ENCODE measurements at regions not wholly inside any gene's neighbourhood (a gene's known extent, or its start where the extent isn't known, plus 50 kb on each side); places are given as distances from the start of the nearest gene placed in this dataset.
"Not testable (repeated sequence)": the region's sequence is repeated elsewhere in the genome, so short reads cannot be mapped to it uniquely, and the experiment has no call there.

- ATAC-seq, result no peak
Observed at GRCh38 chr6:9131616-9132015, 696.3 kb upstream of the SLC35B3 start.

- ATAC-seq, result no peak
Observed at GRCh38 chr6:9131201-9131600, 695.9 kb upstream of the SLC35B3 start.

- ATAC-seq, result no peak
Observed at GRCh38 chr6:9128970-9129369, 693.6 kb upstream of the SLC35B3 start.

- ATAC-seq, result no peak
Observed at GRCh38 chr6:9126878-9127560, 691.7 kb upstream of the SLC35B3 start.

- not testable (repeated sequence) for ATAC-seq
Observed at GRCh38 chr6:9126034-9126433, 690.7 kb upstream of the SLC35B3 start.

- no peak for ATAC-seq
Observed at GRCh38 chr6:9121549-9121948, 686.2 kb upstream of the SLC35B3 start.

GRCh38 chr6:9116026-9116425, 680.7 kb upstream of the SLC35B3 start:
- ATAC-seq, result no peak

- no peak for ATAC-seq
Observed at GRCh38 chr6:9112544-9112943, 677.2 kb upstream of the SLC35B3 start.

- ATAC-seq, result no peak
Observed at GRCh38 chr6:9103876-9104521, 668.7 kb upstream of the SLC35B3 start.

GRCh38 chr6:9101920-9102319, 666.6 kb upstream of the SLC35B3 start:
- no peak for ATAC-seq

GRCh38 chr6:9100869-9101580, 665.7 kb upstream of the SLC35B3 start:
- ATAC-seq, result no peak

- no peak for ATAC-seq
Observed at GRCh38 chr6:9095729-9096128, 660.4 kb upstream of the SLC35B3 start.

GRCh38 chr6:9095137-9095536, 659.8 kb upstream of the SLC35B3 start:
- ATAC-seq, result no peak

GRCh38 chr6:9089724-9090123, 654.4 kb upstream of the SLC35B3 start:
- ATAC-seq, result no peak

GRCh38 chr6:9087470-9087869, 652.1 kb upstream of the SLC35B3 start:
- no peak for ATAC-seq

GRCh38 chr6:9086331-9086730, 651.0 kb upstream of the SLC35B3 start:
- ATAC-seq, result no peak

- no peak for ATAC-seq
Observed at GRCh38 chr6:9085709-9086070, 650.3 kb upstream of the SLC35B3 start.

GRCh38 chr6:9085054-9085708, 649.8 kb upstream of the SLC35B3 start:
- ATAC-seq, result no peak

GRCh38 chr6:9083108-9083507, 647.8 kb upstream of the SLC35B3 start:
- no peak for ATAC-seq

GRCh38 chr6:9066726-9067125, 631.4 kb upstream of the SLC35B3 start:
- no peak for ATAC-seq

GRCh38 chr6:9064156-9064555, 628.8 kb upstream of the SLC35B3 start:
- ATAC-seq, result no peak

GRCh38 chr6:9062596-9062995, 627.3 kb upstream of the SLC35B3 start:
- ATAC-seq, result no peak

- no peak for ATAC-seq
Observed at GRCh38 chr6:9057937-9058336, 622.6 kb upstream of the SLC35B3 start.

- no peak for ATAC-seq
Observed at GRCh38 chr6:9056556-9056955, 621.2 kb upstream of the SLC35B3 start.
